GM23248 (cell line): ENCODE measurements at regions not wholly inside any gene's neighbourhood (a gene's known extent, or its start where the extent isn't known, plus 50 kb on each side); places are given as distances from the start of the nearest gene placed in this dataset.

Experiments used
- DNase-seq: peaks from one replicate; pipeline ENCODE4 v3.0.0-alpha.2; 2015
- H2AFZ ChIP-seq: fragments of 200-600 bp; sonication (generic); 2 replicates; pipeline ENCODE4 v1.6.1; 2016; ENCODE audit warnings: antibody characterized with exemption
- H3F3A ChIP-seq: fragments of 200-600 bp; sonication (generic); 2 replicates; pipeline ENCODE4 v1.6.1; 2016; ENCODE audit warnings: mild to moderate bottlenecking, antibody characterized with exemption, mixed run types; ENCODE audit not compliant: insufficient read depth
- H3K27ac ChIP-seq: fragments of 200-600 bp; sonication (generic); 2 replicates; pipeline ENCODE4 v1.5.1; 2016; ENCODE audit warnings: mild to moderate bottlenecking
- H3K27me3 ChIP-seq: fragments of 200-600 bp; sonication (generic); replicated peaks from 2 replicates; pipeline ENCODE4 v1.6.1; 2016; ENCODE audit warnings: mild to moderate bottlenecking; ENCODE audit not compliant: insufficient read depth
- H3K36me3 ChIP-seq: fragments of 200-600 bp; sonication (generic); 2 replicates; pipeline ENCODE4 v1.6.1; 2016; ENCODE audit warnings: low read depth, mild to moderate bottlenecking
- H3K4me1 ChIP-seq: fragments of 200-600 bp; sonication (generic); 2 replicates; pipeline ENCODE4 v1.6.1; 2016; ENCODE audit warnings: mild to moderate bottlenecking; ENCODE audit not compliant: insufficient read depth
- H3K4me2 ChIP-seq: fragments of 200-600 bp; sonication (generic); one replicate; pipeline ENCODE4 v1.6.1; 2016; ENCODE audit warnings: mild to moderate bottlenecking; ENCODE audit not compliant: unreplicated experiment
- H3K4me3 ChIP-seq: fragments of 200-600 bp; sonication (generic); 2 replicates; pipeline ENCODE4 v1.5.1; 2016; ENCODE audit warnings: mild to moderate bottlenecking
- H3K79me2 ChIP-seq: fragments of 200-600 bp; sonication (generic); 2 replicates; pipeline ENCODE4 v1.6.1; 2016; ENCODE audit warnings: mild to moderate bottlenecking; ENCODE audit not compliant: insufficient read depth
- H3K9ac ChIP-seq: fragments of 200-600 bp; sonication (generic); 2 replicates; pipeline ENCODE4 v1.6.1; 2016; ENCODE audit warnings: mild to moderate bottlenecking
- H3K9me2 ChIP-seq: fragments of 200-600 bp; sonication (generic); 2 replicates; pipeline ENCODE4 v1.6.1; 2016; ENCODE audit warnings: mixed run types, mild to moderate bottlenecking, moderate library complexity; ENCODE audit not compliant: insufficient read depth
- H3K9me3 ChIP-seq: fragments of 200-600 bp; sonication (generic); one replicate; pipeline ENCODE4 v1.6.1; 2017; ENCODE audit warnings: low read depth
- H4K20me1 ChIP-seq: fragments of 200-600 bp; sonication (generic); 2 replicates; pipeline ENCODE4 v1.6.0; 2016; ENCODE audit not compliant: insufficient read depth
- EZH2 ChIP-seq: fragments of 200-600 bp; sonication (generic); IDR thresholded peaks from 2 replicates; pipeline ENCODE4 v1.6.1; 2018; ENCODE audit warnings: antibody characterized with exemption, mild to moderate bottlenecking; ENCODE audit not compliant: insufficient read depth, poor library complexity, severe bottlenecking
- EZH2phosphoT487 ChIP-seq: fragments of 200-600 bp; sonication (generic); IDR thresholded peaks from 2 replicates; pipeline ENCODE4 v1.6.1; 2018; ENCODE audit warnings: antibody characterized with exemption, moderate library complexity, mild to moderate bottlenecking, low read depth; ENCODE audit not compliant: insufficient read depth
- WGBS, 2 experiments: methylation state at CpG; one replicate each; pipeline ENCODE4 v1.1.6; 2015 to 2017; ENCODE audit warnings: low lambda C conversion rate in 2 of 2, low coverage in 1 of 2; ENCODE audit errors: missing lambda C conversion rate in 2 of 2; 5-methylcytosine and 5-hydroxymethylcytosine counted together
- in situ Hi-C: fragments of 300-500 bp; cut with MboI; formaldehyde crosslinking; loops from 2 replicates; pipeline ENCODE4 v1.15.0; 2020

GRCh38 chr12:91575630-91576029 lies 393.0 kb upstream of the DCN start:
- Histone ChIP-seq H3F3A (0 out of 2 replicates have a peak, but pooled peaks cover 5% of the 10 kb centered on the region), H4K20me1 (no peaks in the 10 kb centered on the region), H3K79me2 (no peaks in the 10 kb centered on the region), H3K9me3 (no peaks in the 10 kb centered on the region), H3K9me2 (no peaks in the 10 kb centered on the region), H3K36me3 (no peaks in the 10 kb centered on the region), H3K9ac (no peak overlapping the region), H3K4me3 (no peak overlapping the region), H3K4me2 (no peak overlapping the region), H3K27me3 (no peaks in the 10 kb centered on the region), H3K27ac (no peak overlapping the region), H2AFZ (no peak overlapping the region), H3K4me1 (peaks cover 9% of the 10 kb centered on the region; the same call in 1 of the 2 replicates)
- DNase-seq = no peak
- in situ Hi-C loops = loop anchor here (25.0 kb wide), 1 partner anchor 562 kb away; the partner anchor contains the start of gene BTG1
- TF ChIP-seq EZH2 (no peak), EZH2phosphoT487 (no peak)
- 86 to 91% methylated on average over 2 of the region's 2 CpGs for WGBS, 2 experiments

GRCh38 chr12:91574975-91575374 lies 392.4 kb upstream of the DCN start:
- TF ChIP-seq EZH2phosphoT487 (no peak), EZH2 (no peak)
- no peaks in the 10 kb centered on the region for H3K9me3 ChIP-seq
- no peak overlapping the region for H3K9ac ChIP-seq
- peak overlapping the region; percentile 57 for H2AFZ ChIP-seq
- no peaks in the 10 kb centered on the region for H4K20me1 ChIP-seq
- no peak for DNase-seq
- peaks cover 9% of the 10 kb centered on the region; the same call in 1 of the 2 replicates for H3K4me1 ChIP-seq
- H3K36me3 ChIP-seq = no peaks in the 10 kb centered on the region
- in situ Hi-C loops = loop anchor here (25.0 kb wide), 1 partner anchor 562 kb away; the partner anchor contains the start of gene BTG1
- H3K79me2 ChIP-seq = no peaks in the 10 kb centered on the region
- no peaks in the 10 kb centered on the region for H3K27me3 ChIP-seq
- H3K9me2 ChIP-seq = no peaks in the 10 kb centered on the region
- 83 to 84% methylated on average over 4 of the region's 4 CpGs for WGBS, 2 experiments
- no peak overlapping the region for H3K27ac ChIP-seq
- 0 out of 2 replicates have a peak, but pooled peaks cover 5% of the 10 kb centered on the region for H3F3A ChIP-seq
- H3K4me2 ChIP-seq = peak overlapping the region; percentile 24
- H3K4me3 ChIP-seq = no peak overlapping the region

DNA sequence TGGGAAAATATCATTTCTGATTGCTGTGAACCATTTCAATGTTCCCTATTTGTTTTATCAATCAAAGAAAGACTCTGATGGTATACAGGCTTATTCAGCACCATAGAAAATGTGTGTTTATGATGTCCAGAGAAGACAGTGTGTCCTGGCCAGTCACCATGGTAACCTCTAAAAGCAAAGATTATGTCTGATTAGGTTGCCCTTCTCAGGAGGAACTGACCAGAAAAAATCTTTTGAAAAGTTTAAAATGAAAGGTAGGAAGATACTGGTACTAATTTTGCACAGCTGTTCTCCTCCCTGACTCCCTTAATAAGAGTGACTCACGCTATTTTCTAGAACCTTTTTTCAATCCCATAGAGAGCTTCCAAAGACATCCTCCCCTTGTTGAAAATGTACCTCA lies 391.8 kb upstream of the DCN start:
- Histone ChIP-seq H3K27me3 (no peaks in the 10 kb centered on the region), H3K9me3 (no peaks in the 10 kb centered on the region), H3K9me2 (no peaks in the 10 kb centered on the region), H3K4me1 (peaks cover 4% of the 10 kb centered on the region; the same call in 1 of the 2 replicates), H3K9ac (no peak overlapping the region), H3K4me3 (no peak overlapping the region), H4K20me1 (no peaks in the 10 kb centered on the region), H3K4me2 (peak overlapping the region; percentile 24), H2AFZ (peak overlapping the region; percentile 57), H3F3A (0 out of 2 replicates have a peak, but pooled peaks cover under 1% of the 10 kb centered on the region), H3K36me3 (no peaks in the 10 kb centered on the region), H3K79me2 (no peaks in the 10 kb centered on the region), H3K27ac (no peak overlapping the region)
- TF ChIP-seq EZH2 (no peak), EZH2phosphoT487 (no peak)
- peak; percentile 40 for DNase-seq
- WGBS, 2 experiments = 5 to 16% methylated on average over 1 of the region's 1 CpG
- in situ Hi-C loops = no loop called here

- Histone ChIP-seq H3K79me2 (no peaks in the 10 kb centered on the region), H4K20me1 (no peaks in the 10 kb centered on the region), H3K4me2 (no peak overlapping the region), H2AFZ (no peak overlapping the region), H3K27ac (no peak overlapping the region), H3K9ac (no peak overlapping the region), H3K36me3 (no peaks in the 10 kb centered on the region), H3F3A (no peaks in the 10 kb centered on the region), H3K4me3 (no peak overlapping the region), H3K9me3 (no peaks in the 10 kb centered on the region), H3K9me2 (no peaks in the 10 kb centered on the region), H3K27me3 (no peaks in the 10 kb centered on the region), H3K4me1 (peaks cover 4% of the 10 kb centered on the region; the same call in 1 of the 2 replicates)
- TF ChIP-seq EZH2 = no peak
- in situ Hi-C loops = no loop called here
- WGBS, 2 experiments = 89 to 94% methylated on average over 3 of the region's 3 CpGs
- DNase-seq = no peak
These were observed 390.3 kb upstream of the DCN start for GRCh38 chr12:91572869-91573268.

- no peak for DNase-seq
- Histone ChIP-seq H3K36me3 (no peaks in the 10 kb centered on the region), H3K4me1 (no peaks in the 10 kb centered on the region), H4K20me1 (no peaks in the 10 kb centered on the region), H3K4me2 (no peak overlapping the region), H3F3A (no peaks in the 10 kb centered on the region), H3K9me3 (no peaks in the 10 kb centered on the region), H3K9me2 (no peaks in the 10 kb centered on the region), H3K4me3 (no peak overlapping the region), H3K27ac (no peak overlapping the region), H3K79me2 (no peaks in the 10 kb centered on the region), H2AFZ (no peak overlapping the region), H3K27me3 (no peaks in the 10 kb centered on the region), H3K9ac (no peak overlapping the region)
- TF ChIP-seq EZH2phosphoT487 (no peak), EZH2 (no peak)
- in situ Hi-C loops = no loop called here
- WGBS, 2 experiments = 93 to 100% methylated on average over 2 of the region's 2 CpGs
These were observed 384.5 kb upstream of the DCN start for GRCh38 chr12:91567100-91567485.
